WERI-Rb-1 (cell line): ENCODE measurements at regions not wholly inside any gene's neighbourhood (a gene's known extent, or its start where the extent isn't known, plus 50 kb on each side); places are given as distances from the start of the nearest gene placed in this dataset.

Experiments used
- DNase-seq: peaks from one replicate; pipeline ENCODE4 v3.0.0-alpha.2; 2020
- H3K27ac ChIP-seq: fragments of 250-450 bp; sonication (Bioruptor Pico); 2 replicates; pipeline ENCODE4 v1.5.1; 2020; ENCODE audit warnings: mild to moderate bottlenecking, moderate library complexity
- H3K27me3 ChIP-seq: fragments of 250-450 bp; sonication (Bioruptor Pico); 2 replicates; pipeline ENCODE4 v1.5.1; 2021; ENCODE audit warnings: mild to moderate bottlenecking, low read depth, moderate library complexity; ENCODE audit not compliant: insufficient read depth, severe bottlenecking
- H3K36me3 ChIP-seq: fragments of 250-450 bp; sonication (Bioruptor Pico); 2 replicates; pipeline ENCODE4 v1.5.1; 2020; ENCODE audit warnings: mild to moderate bottlenecking, moderate library complexity
- H3K4me3 ChIP-seq: 2 replicates; pipeline ENCODE4 v1.5.1; 2011; ENCODE audit warnings: low read depth, mild to moderate bottlenecking, control low read depth, low read length
- H3K9me3 ChIP-seq: fragments of 250-450 bp; sonication (Bioruptor Pico); 2 replicates; pipeline ENCODE4 v1.5.1; 2021; ENCODE audit warnings: mild to moderate bottlenecking, moderate library complexity; ENCODE audit not compliant: severe bottlenecking
- TF ChIP-seq, protein P1 (sequence below): IDR thresholded peaks from 2 replicates; pipeline ENCODE4 v1.5.1; 2011; ENCODE audit warnings: low read depth, mild to moderate bottlenecking, control low read depth, inconsistent platforms, low read length

DNA sequence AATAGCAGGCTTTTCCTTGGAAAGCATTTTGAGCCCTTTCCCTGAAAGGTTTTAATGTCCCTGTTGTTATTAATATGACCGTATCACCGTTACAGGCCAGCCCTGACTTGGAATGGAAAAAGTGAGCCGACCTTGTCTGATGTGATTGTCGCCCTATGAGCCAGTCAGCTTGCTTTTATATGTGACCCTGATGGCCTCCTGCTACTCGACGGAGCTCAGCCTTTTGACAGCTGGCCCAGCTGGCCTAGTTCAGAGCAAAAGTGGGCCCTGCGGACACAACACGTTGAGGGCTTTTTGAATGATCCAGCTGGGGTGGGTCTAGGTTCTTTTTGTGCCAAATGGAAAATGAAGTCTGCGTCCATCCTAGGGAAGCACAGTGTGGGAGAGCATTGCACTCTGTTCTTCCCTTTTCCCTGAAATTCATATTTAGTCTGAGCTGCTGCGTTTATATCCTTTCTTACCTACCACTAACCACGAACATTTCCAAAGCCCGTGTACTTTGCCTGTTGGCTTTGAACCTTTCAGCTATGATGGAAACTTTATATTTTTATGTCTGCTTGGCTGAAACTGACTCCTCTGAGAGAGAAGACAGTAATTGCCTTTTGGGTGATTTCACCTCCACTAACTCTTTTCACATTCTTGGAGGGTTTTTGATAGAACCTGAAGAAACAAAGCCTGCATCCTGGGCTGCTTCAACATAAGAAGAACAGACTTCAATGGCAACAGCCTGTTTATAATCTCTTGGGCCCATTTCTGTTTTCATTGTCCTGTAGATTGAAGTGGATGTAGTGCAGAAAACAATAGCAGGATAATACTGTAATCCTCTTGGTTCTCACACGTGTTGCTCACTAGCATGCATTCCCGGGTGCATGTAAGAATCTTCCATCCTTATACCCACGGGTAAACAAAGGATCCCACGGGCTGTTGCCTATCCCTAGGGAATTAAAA, 121.8 kb upstream of the HDGFL1 start:
- Histone ChIP-seq H3K36me3 (no peaks in the 10 kb centered on the region), H3K9me3 (peaks cover 3% of the 10 kb centered on the region), H3K4me3 (no peak overlapping the region), H3K27ac (peak overlapping the region; percentile 66), H3K27me3 (no peaks in the 10 kb centered on the region)
- TF ChIP-seq, protein P1, sequence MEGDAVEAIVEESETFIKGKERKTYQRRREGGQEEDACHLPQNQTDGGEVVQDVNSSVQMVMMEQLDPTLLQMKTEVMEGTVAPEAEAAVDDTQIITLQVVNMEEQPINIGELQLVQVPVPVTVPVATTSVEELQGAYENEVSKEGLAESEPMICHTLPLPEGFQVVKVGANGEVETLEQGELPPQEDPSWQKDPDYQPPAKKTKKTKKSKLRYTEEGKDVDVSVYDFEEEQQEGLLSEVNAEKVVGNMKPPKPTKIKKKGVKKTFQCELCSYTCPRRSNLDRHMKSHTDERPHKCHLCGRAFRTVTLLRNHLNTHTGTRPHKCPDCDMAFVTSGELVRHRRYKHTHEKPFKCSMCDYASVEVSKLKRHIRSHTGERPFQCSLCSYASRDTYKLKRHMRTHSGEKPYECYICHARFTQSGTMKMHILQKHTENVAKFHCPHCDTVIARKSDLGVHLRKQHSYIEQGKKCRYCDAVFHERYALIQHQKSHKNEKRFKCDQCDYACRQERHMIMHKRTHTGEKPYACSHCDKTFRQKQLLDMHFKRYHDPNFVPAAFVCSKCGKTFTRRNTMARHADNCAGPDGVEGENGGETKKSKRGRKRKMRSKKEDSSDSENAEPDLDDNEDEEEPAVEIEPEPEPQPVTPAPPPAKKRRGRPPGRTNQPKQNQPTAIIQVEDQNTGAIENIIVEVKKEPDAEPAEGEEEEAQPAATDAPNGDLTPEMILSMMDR, result no peak
- peak; percentile 60 for DNase-seq

DNA sequence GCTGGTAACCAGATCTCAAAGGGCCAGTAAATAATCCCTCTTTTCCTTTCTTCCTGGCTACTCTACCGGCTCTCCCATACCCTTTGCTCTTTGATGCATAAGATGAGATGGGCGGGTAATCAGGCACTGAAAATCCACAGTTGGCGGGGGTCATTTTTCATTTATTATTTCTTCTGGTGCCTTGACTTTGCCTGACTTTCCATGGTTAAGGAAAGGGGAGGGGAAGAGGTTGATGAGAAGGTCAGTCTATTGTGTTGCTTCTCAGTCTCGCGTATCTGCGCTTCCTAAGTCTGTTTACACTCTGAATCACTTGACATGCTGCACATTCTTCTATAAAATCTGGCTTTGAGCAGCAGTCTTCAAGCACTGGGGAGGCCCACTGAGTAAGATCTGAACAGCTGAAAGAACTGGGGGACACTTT, 121.1 kb upstream of the HDGFL1 start:
- no peak for DNase-seq
- TF ChIP-seq, protein P1, result no peak

DNA sequence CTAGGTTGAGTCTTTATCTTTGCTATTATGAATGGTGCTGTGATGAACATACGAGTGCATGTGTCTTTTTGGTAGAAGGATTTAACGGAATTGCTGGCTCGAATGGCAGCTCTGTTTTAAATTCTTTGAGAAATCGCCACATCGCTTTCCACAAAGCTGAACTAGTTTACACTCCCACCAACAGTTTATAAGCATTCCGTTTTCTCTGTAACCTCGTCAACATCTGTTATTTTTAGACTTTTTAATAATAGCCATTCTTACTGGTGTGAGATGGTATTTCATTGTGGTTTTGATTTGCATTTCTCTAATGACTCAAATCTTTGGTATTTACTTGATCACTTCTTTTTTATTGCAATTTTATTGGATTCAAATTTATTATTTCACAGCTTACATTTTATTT, 117.4 kb upstream of the HDGFL1 start:
- DNase-seq, result no peak
- no peaks in the 10 kb centered on the region for H3K9me3 ChIP-seq
- H3K4me3 ChIP-seq, result no peak overlapping the region
- H3K36me3 ChIP-seq, result no peaks in the 10 kb centered on the region
- H3K27ac ChIP-seq, result no peak overlapping the region
- TF ChIP-seq, protein P1, result no peak
- no peaks in the 10 kb centered on the region for H3K27me3 ChIP-seq

More for the DNA sequence above, 121.1 kb upstream of the HDGFL1 start:
- no peak overlapping the region for H3K4me3 ChIP-seq
- H3K27me3 ChIP-seq, result no peaks in the 10 kb centered on the region
- no peaks in the 10 kb centered on the region for H3K36me3 ChIP-seq
- H3K27ac ChIP-seq, result peak overlapping the region; percentile 66
- H3K9me3 ChIP-seq, result peaks cover 3% of the 10 kb centered on the region

DNA sequence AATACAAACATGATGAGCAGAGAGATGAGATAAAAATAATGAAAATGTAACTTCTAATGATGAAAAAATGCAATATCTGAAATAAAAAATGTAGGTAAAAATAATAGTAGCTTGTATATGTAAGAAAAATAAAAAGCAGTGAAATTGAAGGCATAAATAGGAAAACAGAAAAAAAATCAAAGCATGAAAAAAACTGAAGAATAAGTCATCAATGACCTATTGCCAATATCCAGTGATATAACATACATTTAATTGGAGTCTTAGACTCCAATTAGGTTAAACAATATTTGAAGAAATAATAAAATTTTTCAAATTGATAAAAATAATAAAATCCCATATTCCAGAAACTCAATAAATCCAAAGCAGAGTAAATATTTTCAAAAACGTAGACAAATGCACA, 114.0 kb upstream of the HDGFL1 start:
- no peak overlapping the region for H3K4me3 ChIP-seq
- H3K27ac ChIP-seq, result no peak overlapping the region
- H3K27me3 ChIP-seq, result no peaks in the 10 kb centered on the region
- H3K9me3 ChIP-seq, result no peaks in the 10 kb centered on the region
- DNase-seq, result no peak
- H3K36me3 ChIP-seq, result no peaks in the 10 kb centered on the region
- TF ChIP-seq, protein P1, result no peak

DNA sequence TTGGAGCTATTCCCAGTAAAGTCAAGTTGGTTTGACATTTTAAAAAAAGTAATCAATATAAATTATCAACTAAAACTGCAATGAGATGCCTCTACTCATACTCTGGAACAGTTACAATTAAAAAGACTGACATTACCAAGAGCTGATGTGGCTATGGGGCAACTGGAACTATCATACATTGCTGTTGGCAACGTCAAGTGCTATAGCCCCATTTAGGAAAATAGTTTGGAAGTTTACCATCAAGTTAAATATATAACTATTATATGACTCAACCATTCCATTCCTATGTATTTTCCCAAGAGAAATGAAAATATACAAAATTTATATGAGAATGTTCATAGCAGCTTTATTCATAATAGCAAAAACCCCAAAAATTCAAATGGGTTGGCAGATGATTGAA, 111.4 kb upstream of the HDGFL1 start:
- H3K36me3 ChIP-seq, result no peaks in the 10 kb centered on the region
- H3K4me3 ChIP-seq, result no peak overlapping the region
- TF ChIP-seq, protein P1, result no peak
- H3K27me3 ChIP-seq, result no peaks in the 10 kb centered on the region
- H3K27ac ChIP-seq, result no peak overlapping the region
- no peak for DNase-seq
- H3K9me3 ChIP-seq, result peaks cover 4% of the 10 kb centered on the region
